Caco-2 (cell line): ENCODE measurements at regions not wholly inside any gene's neighbourhood (a gene's known extent, or its start where the extent isn't known, plus 50 kb on each side); places are given as distances from the start of the nearest gene placed in this dataset.

Source experiments
- BruUV-seq: library from RNA; stranded (reverse); fragments of 400-500 nt; replicated peaks from 2 replicates; lab custom pipeline; 2021; lab: Mats Ljungman, UMichigan
- CTCF ChIA-PET: fragments of 300-600 bp; sonication (Branson Sonifier 250); formaldehyde crosslinking; loops from one replicate; lab custom pipeline; 2022; ENCODE audit warnings: antibody characterized with exemption; lab: Charles Lee
- POLR2A ChIA-PET: fragments of 300-600 bp; sonication (Branson Sonifier 250); formaldehyde crosslinking; loops from one replicate; lab custom pipeline; 2022; ENCODE audit warnings: antibody characterized with exemption; lab: Charles Lee
- DNase-seq, 2 experiments: peaks; one replicate each; pipeline versions ENCODE4 v3.0.0 to v3.0.0-alpha.2; 2020 to 2022
- H3K27me3 ChIP-seq: replicated peaks from 2 replicates; pipeline ENCODE4 v1.6.0; 2011; ENCODE audit warnings: low read length; ENCODE audit not compliant: control insufficient read depth, insufficient read depth
- H3K36me3 ChIP-seq: 2 replicates; pipeline ENCODE4 v1.5.1; 2011; ENCODE audit warnings: low read length; ENCODE audit not compliant: control insufficient read depth, insufficient read depth
- H3K4me1 ChIP-seq: fragments of 250-450 bp; sonication (Bioruptor Pico); 2 replicates; pipeline ENCODE4 v1.5.1; 2020; ENCODE audit warnings: mild to moderate bottlenecking
- H3K4me3 ChIP-seq: 2 replicates; pipeline ENCODE4 v1.5.1; 2011; ENCODE audit warnings: low read depth, mild to moderate bottlenecking, control low read depth, low read length
- H3K9me3 ChIP-seq: fragments of 250-450 bp; sonication (Bioruptor Pico); 2 replicates; pipeline ENCODE4 v1.5.1; 2020; ENCODE audit warnings: mild to moderate bottlenecking, moderate library complexity
- H3K27ac Mint-ChIP-seq: one replicate; pipeline ENCODE4 v1.8.0; 2022; ENCODE audit warnings: mixed read lengths; ENCODE audit not compliant: unreplicated experiment
- H3K27me3 Mint-ChIP-seq: one replicate; pipeline ENCODE4 v1.8.0; 2022; ENCODE audit warnings: mixed read lengths; ENCODE audit not compliant: insufficient read depth, unreplicated experiment
- H3K36me3 Mint-ChIP-seq: one replicate; pipeline ENCODE4 v1.8.0; 2022; ENCODE audit warnings: mild to moderate bottlenecking, mixed read lengths; ENCODE audit not compliant: insufficient read depth, unreplicated experiment
- H3K4me1 Mint-ChIP-seq: one replicate; pipeline ENCODE4 v1.8.0; 2022; ENCODE audit warnings: low read depth, mixed read lengths; ENCODE audit not compliant: unreplicated experiment
- H3K4me3 Mint-ChIP-seq: one replicate; pipeline ENCODE4 v1.8.0; 2022; ENCODE audit warnings: mild to moderate bottlenecking, moderate library complexity, mixed read lengths; ENCODE audit not compliant: unreplicated experiment
- H3K9me3 Mint-ChIP-seq: one replicate; pipeline ENCODE4 v1.8.0; 2022; ENCODE audit warnings: mixed read lengths; ENCODE audit not compliant: unreplicated experiment
- CTCF ChIP-seq, 2 experiments: fragments of 200-600 bp in 1 of 2; IDR thresholded peaks; 1 replicate in 1 of 2; 2 replicates in 1 of 2; pipeline versions ENCODE4 v1.5.1 to v1.8.0; 2011 to 2022; ENCODE audit warnings: antibody characterized with exemption in 1 of 2, control low read depth in 1 of 2, inconsistent platforms in 1 of 2, low read depth in 1 of 2, low read length in 1 of 2, mild to moderate bottlenecking in 1 of 2, moderate library complexity in 1 of 2; ENCODE audit not compliant: insufficient read depth in 1 of 2, severe bottlenecking in 1 of 2, unreplicated experiment in 1 of 2
- intact Hi-C: fragments of 100-400 bp; cut with micrococcal nuclease; formaldehyde crosslinking; loops from one replicate; pipeline ENCODE4 v1.10.0; 2022; ENCODE audit not compliant: unreplicated experiment

- intact Hi-C loops = no loop called here
- Histone ChIP-seq H3K4me1 (no peaks in the 10 kb centered on the region), H3K9me3 (no peaks in the 10 kb centered on the region), H3K36me3 (no peaks in the 10 kb centered on the region; the same call in 1 of the 2 replicates), H3K27me3 (no peaks in the 10 kb centered on the region), H3K4me3 (no peak overlapping the region)
- TF ChIP-seq CTCF (IDR thresholded peaks at IDR 0.05; ENCODE audit: insufficient read depth in 1 of 2, low read depth in 1 of 2, low read length in 1 of 2, severe bottlenecking in 1 of 2, unreplicated experiment in 1 of 2) = no peak
- no peaks in the 10 kb centered on the region for H3K4me1 Mint-ChIP-seq
- no TSS peak for BruUV-seq
- ChIA-PET CTCF (no interaction called here), POLR2A (no interaction called here)
- H3K9me3 Mint-ChIP-seq = no peaks in the 10 kb centered on the region
- no peak for DNase-seq
- no peak overlapping the region for H3K27ac Mint-ChIP-seq
- no peaks in the 10 kb centered on the region for H3K27me3 Mint-ChIP-seq
- no peak overlapping the region for H3K4me3 Mint-ChIP-seq
- H3K36me3 Mint-ChIP-seq = peaks cover 15% of the 10 kb centered on the region
These were observed 1022.0 kb downstream of the TBC1D22A start for GRCh38 chr22:47784367-47784983.

GRCh38 chr22:47783433-47784366, 1021.2 kb downstream of the TBC1D22A start:
- no peak for TF ChIP-seq CTCF (IDR thresholded peaks at IDR 0.05; ENCODE audit: insufficient read depth in 1 of 2, low read depth in 1 of 2, low read length in 1 of 2, severe bottlenecking in 1 of 2, unreplicated experiment in 1 of 2)
- ChIA-PET CTCF (no interaction called here), POLR2A (no interaction called here)
- BruUV-seq = no TSS peak
- H3K27me3 Mint-ChIP-seq = no peaks in the 10 kb centered on the region
- no peak for DNase-seq
- H3K36me3 Mint-ChIP-seq = peaks cover 15% of the 10 kb centered on the region
- intact Hi-C loops = no loop called here
- no peak overlapping the region for H3K4me3 ChIP-seq
- H3K9me3 Mint-ChIP-seq = no peaks in the 10 kb centered on the region
- no peak overlapping the region for H3K27ac Mint-ChIP-seq
- H3K36me3 ChIP-seq = no peaks in the 10 kb centered on the region; the same call in 1 of the 2 replicates
- no peaks in the 10 kb centered on the region for H3K27me3 ChIP-seq
- no peaks in the 10 kb centered on the region for H3K4me1 Mint-ChIP-seq
- H3K4me3 Mint-ChIP-seq = no peak overlapping the region
- H3K9me3 ChIP-seq = no peaks in the 10 kb centered on the region
- no peaks in the 10 kb centered on the region for H3K4me1 ChIP-seq

- Histone ChIP-seq H3K9me3 (no peaks in the 10 kb centered on the region), H3K36me3 (no peaks in the 10 kb centered on the region; the same call in 1 of the 2 replicates), H3K27me3 (no peaks in the 10 kb centered on the region), H3K4me3 (no peak overlapping the region), H3K4me1 (no peaks in the 10 kb centered on the region)
- Mint-ChIP-seq H3K27ac (no peak overlapping the region), H3K27me3 (no peaks in the 10 kb centered on the region), H3K9me3 (no peaks in the 10 kb centered on the region), H3K4me1 (no peaks in the 10 kb centered on the region), H3K36me3 (peaks cover 6% of the 10 kb centered on the region), H3K4me3 (no peak overlapping the region)
- DNase-seq = no peak
- ChIA-PET POLR2A (no interaction called here), CTCF (no interaction called here)
- BruUV-seq = no TSS peak
- no peak for TF ChIP-seq CTCF (IDR thresholded peaks at IDR 0.05; ENCODE audit: insufficient read depth in 1 of 2, low read depth in 1 of 2, low read length in 1 of 2, severe bottlenecking in 1 of 2, unreplicated experiment in 1 of 2)
- intact Hi-C loops = no loop called here
These were observed 1020.1 kb downstream of the TBC1D22A start for GRCh38 chr22:47782328-47783075.
